Epithelial cell of proximal tubule (primary cell): ENCODE measurements at regions not wholly inside any gene's neighbourhood (a gene's known extent, or its start where the extent isn't known, plus 50 kb on each side); places are given as distances from the start of the nearest gene placed in this dataset.

Experiments used
- DNase-seq: peaks from one replicate; pipeline ENCODE4 v3.0.0-alpha.2; 2011; ENCODE audit warnings: low read depth
- H3K4me3 ChIP-seq: 2 replicates; pipeline ENCODE4 v1.5.1; 2011; ENCODE audit warnings: low read depth, mild to moderate bottlenecking, low read length
- TF ChIP-seq, protein P1 (sequence below): conservative IDR thresholded peaks from 2 replicates; pipeline ENCODE4 v1.5.1; 2012; ENCODE audit warnings: low read depth, mild to moderate bottlenecking, low read length

DNA sequence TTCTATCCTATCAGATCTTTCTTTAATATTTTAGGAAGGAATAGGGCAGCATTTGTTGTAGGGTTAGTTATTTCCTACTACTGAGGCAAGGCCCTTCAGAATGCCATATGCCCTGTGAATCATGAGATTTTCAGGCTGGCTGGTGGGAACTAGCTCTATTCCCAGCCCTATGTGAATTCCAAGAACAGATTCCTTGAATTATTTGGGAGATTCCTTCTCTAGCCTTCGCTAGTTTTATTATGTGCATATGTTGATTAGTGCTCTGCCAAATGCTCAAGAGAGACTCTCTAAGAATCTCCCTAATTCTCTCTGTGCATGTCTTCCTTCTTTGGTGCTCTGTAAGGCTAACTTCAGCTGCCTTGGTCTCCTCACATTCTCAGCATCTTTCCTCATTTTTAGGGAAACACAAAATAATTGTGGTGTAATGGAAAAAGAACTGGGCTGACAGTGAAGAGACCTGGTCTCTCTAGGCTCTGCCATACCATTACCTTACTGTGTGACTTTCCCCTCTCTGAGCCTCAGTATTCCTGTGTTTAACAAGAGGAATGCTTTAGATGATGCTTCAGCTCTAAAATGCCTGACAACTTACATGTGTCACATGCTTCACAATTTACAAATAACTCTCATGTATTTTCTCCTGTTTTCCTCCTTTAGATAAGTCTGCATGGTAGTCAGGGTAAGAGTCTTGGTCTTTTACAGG, 79.7 kb downstream of the VMA21 start:
- TF ChIP-seq, protein P1, sequence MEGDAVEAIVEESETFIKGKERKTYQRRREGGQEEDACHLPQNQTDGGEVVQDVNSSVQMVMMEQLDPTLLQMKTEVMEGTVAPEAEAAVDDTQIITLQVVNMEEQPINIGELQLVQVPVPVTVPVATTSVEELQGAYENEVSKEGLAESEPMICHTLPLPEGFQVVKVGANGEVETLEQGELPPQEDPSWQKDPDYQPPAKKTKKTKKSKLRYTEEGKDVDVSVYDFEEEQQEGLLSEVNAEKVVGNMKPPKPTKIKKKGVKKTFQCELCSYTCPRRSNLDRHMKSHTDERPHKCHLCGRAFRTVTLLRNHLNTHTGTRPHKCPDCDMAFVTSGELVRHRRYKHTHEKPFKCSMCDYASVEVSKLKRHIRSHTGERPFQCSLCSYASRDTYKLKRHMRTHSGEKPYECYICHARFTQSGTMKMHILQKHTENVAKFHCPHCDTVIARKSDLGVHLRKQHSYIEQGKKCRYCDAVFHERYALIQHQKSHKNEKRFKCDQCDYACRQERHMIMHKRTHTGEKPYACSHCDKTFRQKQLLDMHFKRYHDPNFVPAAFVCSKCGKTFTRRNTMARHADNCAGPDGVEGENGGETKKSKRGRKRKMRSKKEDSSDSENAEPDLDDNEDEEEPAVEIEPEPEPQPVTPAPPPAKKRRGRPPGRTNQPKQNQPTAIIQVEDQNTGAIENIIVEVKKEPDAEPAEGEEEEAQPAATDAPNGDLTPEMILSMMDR, result no peak
- no peak for DNase-seq
- H3K4me3 ChIP-seq, result no peak overlapping the region

DNA sequence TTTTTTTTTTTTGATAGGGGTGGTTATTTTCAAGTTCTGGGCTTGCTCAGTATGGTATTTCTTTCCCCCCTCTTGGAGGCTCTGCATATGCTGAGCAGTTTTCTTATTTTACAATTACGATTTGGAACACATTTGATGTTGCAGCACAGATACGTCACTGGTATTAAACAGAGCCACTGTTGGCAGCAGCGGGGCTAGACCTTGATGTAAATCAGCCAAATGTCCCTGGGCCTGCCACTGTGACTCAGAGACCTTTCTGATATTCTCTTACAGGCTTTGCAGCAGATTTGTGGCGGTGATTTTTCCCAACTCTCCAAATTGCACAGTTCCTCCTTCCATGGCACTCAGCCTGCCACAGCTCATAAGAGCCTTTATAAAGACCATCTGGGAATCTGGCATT, 81.1 kb downstream of the VMA21 start:
- no peak for DNase-seq
- TF ChIP-seq, protein P1, result no peak
- H3K4me3 ChIP-seq, result no peak overlapping the region

DNA sequence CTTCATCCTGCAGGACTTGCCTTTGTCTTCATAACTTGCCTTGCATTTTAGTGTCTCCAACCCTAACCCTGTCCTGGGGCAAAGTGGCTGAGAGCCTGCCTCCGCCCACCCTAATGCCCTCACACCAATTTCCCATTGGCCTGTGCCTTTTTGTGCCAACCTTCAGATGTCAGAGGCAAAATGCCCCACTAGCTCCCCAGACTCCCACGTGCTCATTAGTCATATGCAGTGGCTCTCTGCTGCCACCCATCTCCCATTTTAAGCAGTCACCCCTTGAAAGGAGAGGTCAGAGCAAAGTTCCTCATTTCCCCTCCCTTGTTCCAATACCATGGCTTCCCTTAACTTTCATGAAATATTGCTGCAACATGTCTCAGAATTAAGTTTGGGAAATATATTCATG, 74.8 kb upstream of the PASD1 start:
- TF ChIP-seq, protein P1, result peak; percentile 40
- no peak overlapping the region for H3K4me3 ChIP-seq
- no peak for DNase-seq

DNA sequence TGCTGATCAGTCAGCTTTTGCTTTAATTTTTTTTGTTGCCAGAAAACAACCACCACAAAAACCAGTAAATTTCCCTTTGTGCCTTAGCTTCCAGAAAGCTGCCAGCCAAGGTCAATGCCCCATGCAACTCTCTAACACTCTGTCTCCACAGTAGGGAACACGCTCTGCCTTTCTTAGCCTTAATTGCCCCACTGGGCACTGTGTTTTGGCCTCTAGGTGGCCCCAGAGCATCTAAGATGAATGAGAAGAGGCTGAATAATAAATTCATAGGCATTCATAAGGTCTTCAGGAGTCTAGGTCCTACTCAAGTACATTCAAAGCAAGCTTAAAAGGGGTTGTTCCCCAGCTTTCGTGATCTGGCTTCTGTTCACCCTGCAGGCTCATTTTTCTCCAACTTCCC, 57.7 kb upstream of the PASD1 start:
- DNase-seq, result no peak
- TF ChIP-seq, protein P1, result peak; percentile 52

DNA sequence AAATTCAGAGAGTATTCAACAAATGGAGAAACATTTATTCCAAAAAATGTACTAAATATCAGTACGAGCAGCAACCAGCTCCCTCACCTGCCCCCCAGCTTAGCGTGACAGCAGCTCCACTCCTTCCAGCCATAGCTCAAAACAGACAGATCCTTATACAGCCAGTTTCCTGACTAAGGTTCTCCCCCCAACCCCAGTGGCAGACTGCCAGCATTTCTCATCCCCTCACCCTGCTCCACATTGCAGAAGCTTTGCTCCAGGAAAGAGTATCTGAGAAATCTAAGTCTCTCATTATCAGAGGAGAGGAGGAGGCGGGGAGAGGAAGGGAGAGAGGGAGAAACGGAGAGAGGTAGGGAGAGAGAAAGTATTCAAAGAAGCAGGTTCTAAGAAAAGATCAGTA, 53.3 kb upstream of the PASD1 start:
- no peak for DNase-seq
- no peak overlapping the region for H3K4me3 ChIP-seq
- TF ChIP-seq, protein P1, result no peak

More for the DNA sequence above, 57.7 kb upstream of the PASD1 start:
- no peak overlapping the region for H3K4me3 ChIP-seq

DNA sequence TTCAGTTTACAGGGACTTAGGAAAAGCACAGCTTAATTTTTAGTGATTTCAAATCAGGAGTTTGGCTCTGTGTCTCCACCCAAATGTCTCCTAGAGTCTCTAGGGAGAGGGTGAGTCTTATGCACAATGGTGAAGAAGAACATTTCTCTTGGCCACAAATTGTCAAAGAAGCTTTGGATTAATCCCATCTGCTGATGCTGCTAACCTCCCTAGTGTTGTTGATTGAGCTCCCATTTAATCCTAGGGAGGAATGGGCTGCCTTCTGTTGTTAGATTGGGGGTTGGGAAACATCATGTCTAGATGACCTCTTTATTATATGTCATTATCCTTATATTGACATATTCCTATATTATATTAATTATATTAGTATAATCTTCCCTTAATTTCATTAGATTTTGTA, 50.0 kb upstream of the PASD1 start:
- H3K4me3 ChIP-seq, result no peak overlapping the region
- DNase-seq, result no peak
- TF ChIP-seq, protein P1, result no peak
